ENCODE measurements at regions not wholly inside any gene's neighbourhood (a gene's known extent, or its start where the extent isn't known, plus 50 kb on each side); places are given as distances from the start of the nearest gene placed in this dataset.

GRCh38 chr20:63117151-63117550, 98.8 kb downstream of the YTHDF1 start:
- no peaks in the 10 kb centered on the region for H3K36me3 ChIP-seq
- H3K27me3 ChIP-seq: peaks cover 0 to 85% (median 5%) of the 10 kb centered on the region in 4 donors
- WGBS: 75% methylated on average over 9 of the region's 9 CpGs

GRCh38 chr20:63116412-63117106, 99.4 kb downstream of the YTHDF1 start:
- Histone ChIP-seq H3K4me3 (no peak overlapping the region), H3K27ac (replicated peaks in 1 of 4) (no peak overlapping the region), H3K9me3 (peaks cover 0 to 4% (median under 1%) of the 10 kb centered on the region in 4 donors), H3K4me1 (no peaks in the 10 kb centered on the region), H3K27me3 (peaks cover 0 to 85% (median 5%) of the 10 kb centered on the region in 4 donors), H3K36me3 (no peaks in the 10 kb centered on the region)
- WGBS: 17% methylated on average over 31 of the region's 32 CpGs
- no peak for DNase-seq (ENCODE audit: extremely low spot score)
- intact Hi-C loops (cut with DNase I): no loop called here
- TF ChIP-seq POLR2AphosphoS5 (IDR thresholded peaks at IDR 0.05): no peak
- no peak for TF ChIP-seq CTCF (IDR thresholded peaks at IDR 0.05)
- TF ChIP-seq EP300 (IDR thresholded peaks at IDR 0.05): no peak
- no peak for TF ChIP-seq POLR2A (IDR thresholded peaks at IDR 0.05; ENCODE audit: low read depth)

More at GRCh38 chr20:63117151-63117550, 98.8 kb downstream of the YTHDF1 start:
- Histone ChIP-seq H3K4me1 (no peaks in the 10 kb centered on the region), H3K4me3 (no peak overlapping the region), H3K27ac (replicated peaks in 1 of 4) (no peak overlapping the region), H3K9me3 (peaks cover 0 to 3% (median 0%) of the 10 kb centered on the region in 4 donors)
- no peak for DNase-seq (ENCODE audit: extremely low spot score)
- TF ChIP-seq POLR2AphosphoS5 (IDR thresholded peaks at IDR 0.05): no peak
- TF ChIP-seq CTCF (IDR thresholded peaks at IDR 0.05): no peak
- TF ChIP-seq POLR2A (IDR thresholded peaks at IDR 0.05; ENCODE audit: low read depth): no peak
- TF ChIP-seq EP300 (IDR thresholded peaks at IDR 0.05): no peak
- intact Hi-C loops (cut with DNase I): no loop called here

DNA sequence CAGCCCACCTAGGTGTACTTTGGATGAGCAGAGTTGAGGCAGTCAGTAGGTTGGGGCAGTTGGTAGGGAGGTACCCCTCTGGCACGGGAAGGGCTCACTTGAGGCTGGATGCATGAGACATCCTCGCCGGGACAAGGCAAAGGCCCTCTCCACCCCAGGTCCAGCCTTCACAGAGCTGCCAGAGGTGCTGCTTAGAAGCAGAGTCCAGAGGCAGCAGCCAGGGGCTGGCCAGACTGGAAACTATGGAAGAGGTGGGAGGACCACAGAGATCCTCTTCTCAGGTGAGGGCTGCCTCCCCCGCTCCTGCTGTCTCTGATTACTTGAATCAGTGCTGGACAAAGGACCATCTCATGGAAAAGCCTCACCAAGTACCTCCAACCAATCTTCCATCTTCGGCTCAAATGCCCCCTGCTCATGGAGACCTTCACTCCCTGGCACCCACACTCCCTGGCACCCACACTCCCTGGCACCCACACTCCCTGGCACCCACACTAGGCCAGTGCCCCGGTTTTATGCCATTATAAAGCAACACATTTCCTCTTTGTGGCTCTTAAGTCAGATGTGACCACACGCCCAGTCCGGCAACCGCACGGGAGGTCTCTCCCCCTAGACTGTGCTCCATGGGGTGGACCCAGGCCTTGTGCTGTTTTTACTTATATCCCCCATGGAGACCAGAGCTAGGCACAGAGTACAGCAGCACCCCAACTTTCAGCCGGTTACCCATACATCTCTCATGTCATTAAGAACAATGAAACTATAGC, 100.1 kb downstream of the YTHDF1 start:
- WGBS: 75% methylated on average over 11 of the region's 11 CpGs
- Histone ChIP-seq H3K27me3 (peaks cover 0 to 80% (median 5%) of the 10 kb centered on the region in 4 donors), H3K27ac (replicated peaks in 1 of 4) (no peak overlapping the region), H3K4me3 (no peak overlapping the region), H3K4me1 (no peaks in the 10 kb centered on the region), H3K36me3 (no peaks in the 10 kb centered on the region), H3K9me3 (peaks cover 0 to 9% (median 2%) of the 10 kb centered on the region in 4 donors)
- TF ChIP-seq EP300 (IDR thresholded peaks at IDR 0.05): no peak
- TF ChIP-seq POLR2AphosphoS5 (IDR thresholded peaks at IDR 0.05): no peak
- TF ChIP-seq CTCF (IDR thresholded peaks at IDR 0.05): no peak
- no peak for TF ChIP-seq POLR2A (IDR thresholded peaks at IDR 0.05; ENCODE audit: low read depth)
- intact Hi-C loops (cut with DNase I): no loop called here
- no peak for DNase-seq (ENCODE audit: extremely low spot score)

DNA sequence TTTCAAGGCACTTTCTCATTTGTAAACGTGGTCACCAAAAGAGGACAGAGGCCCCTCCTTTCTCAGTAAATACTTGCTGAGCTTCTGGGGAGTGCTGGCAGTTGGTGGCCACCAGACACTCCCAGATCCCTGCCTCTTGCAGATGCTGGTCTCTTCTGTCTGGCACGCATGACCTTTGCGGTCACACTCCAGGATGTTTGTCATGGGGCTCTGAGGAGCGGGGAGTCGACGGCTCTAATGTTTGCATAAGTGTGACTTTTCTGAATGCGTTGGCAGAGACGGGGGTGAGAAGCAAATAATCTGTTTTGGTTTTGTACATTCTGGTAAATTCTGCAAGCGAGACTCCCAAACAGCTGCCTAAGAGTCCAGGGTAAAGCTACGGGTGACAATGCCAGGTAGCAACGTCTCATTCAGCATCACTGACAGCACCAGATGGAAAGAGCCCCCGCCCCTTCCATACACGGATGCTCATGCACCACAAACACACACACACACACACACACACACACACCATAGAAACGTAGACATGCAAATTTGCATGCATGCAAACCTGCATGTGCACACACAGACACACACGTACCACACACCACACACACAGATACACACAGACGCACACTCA, 101.1 kb downstream of the YTHDF1 start:
- no peak for TF ChIP-seq CTCF (IDR thresholded peaks at IDR 0.05)
- TF ChIP-seq POLR2AphosphoS5 (IDR thresholded peaks at IDR 0.05): no peak
- TF ChIP-seq POLR2A (IDR thresholded peaks at IDR 0.05; ENCODE audit: low read depth): no peak
- TF ChIP-seq EP300 (IDR thresholded peaks at IDR 0.05): no peak
- Histone ChIP-seq H3K36me3 (no peaks in the 10 kb centered on the region), H3K4me1 (no peaks in the 10 kb centered on the region), H3K4me3 (no peak overlapping the region), H3K27ac (replicated peaks in 1 of 4) (no peak overlapping the region), H3K9me3 (peaks cover 0 to 9% (median 2%) of the 10 kb centered on the region in 4 donors), H3K27me3 (peaks cover 0 to 70% (median 5%) of the 10 kb centered on the region in 4 donors)
- WGBS: 67% methylated on average over 16 of the region's 16 CpGs
- DNase-seq (ENCODE audit: extremely low spot score): no peak
- intact Hi-C loops (cut with DNase I): no loop called here
